HFFc6 (cell line): ENCODE measurements at regions not wholly inside any gene's neighbourhood (a gene's known extent, or its start where the extent isn't known, plus 50 kb on each side); places are given as distances from the start of the nearest gene placed in this dataset.

ENCODE experiments used
- DNase-seq: peaks from one replicate; pipeline ENCODE4 v3.0.0-alpha.2; 2018
- H3K27ac Mint-ChIP-seq: 2 replicates; pipeline ENCODE4 v1.8.0; 2020; ENCODE audit warnings: mild to moderate bottlenecking, mixed read lengths
- H3K27me3 Mint-ChIP-seq: 2 replicates; pipeline ENCODE4 v1.8.0; 2021; ENCODE audit warnings: mild to moderate bottlenecking, moderate library complexity, mixed read lengths; ENCODE audit not compliant: insufficient read depth
- H3K36me3 Mint-ChIP-seq: 2 replicates; pipeline ENCODE4 v1.8.0; 2021; ENCODE audit warnings: low read depth, mixed read lengths
- H3K4me1 Mint-ChIP-seq: 2 replicates; pipeline ENCODE4 v1.8.0; 2020; ENCODE audit warnings: low read depth, mixed read lengths
- H3K4me3 Mint-ChIP-seq: 2 replicates; pipeline ENCODE4 v1.8.0; 2020; ENCODE audit warnings: mild to moderate bottlenecking, moderate library complexity, mixed read lengths
- H3K9me3 Mint-ChIP-seq: 2 replicates; pipeline ENCODE4 v1.8.0; 2020; ENCODE audit warnings: mild to moderate bottlenecking, mixed read lengths
- TF ChIP-seq, protein P1 (sequence below): fragments of 200-600 bp; sonication (generic); IDR thresholded peaks from 2 replicates; pipeline ENCODE4 v1.5.0; 2021; ENCODE audit warnings: antibody characterized with exemption, mild to moderate bottlenecking

DNA sequence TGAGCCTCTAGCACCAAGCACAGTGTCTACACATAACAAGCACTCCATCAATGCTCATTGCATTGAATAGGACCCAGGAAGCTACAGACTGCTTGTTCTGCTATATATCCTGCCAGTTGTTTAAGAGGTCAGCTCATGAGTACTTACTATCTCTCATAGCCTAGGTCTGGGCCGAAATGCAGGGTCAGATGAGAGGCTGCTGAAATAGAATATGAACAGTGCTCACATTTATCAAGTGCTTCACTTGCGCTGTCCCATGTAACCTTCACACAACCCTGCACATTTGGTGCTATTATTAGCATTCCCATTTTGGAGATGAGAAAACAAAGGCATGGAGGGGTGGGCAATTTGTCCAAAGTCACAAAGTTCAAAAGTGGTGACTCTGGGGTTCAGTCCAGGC is 153.6 kb downstream of the FGF18 start:
- H3K4me1 Mint-ChIP-seq, result no peaks in the 10 kb centered on the region; the same call in 1 of the 2 replicates
- H3K9me3 Mint-ChIP-seq, result peaks cover 23% of the 10 kb centered on the region
- H3K27ac Mint-ChIP-seq, result no peak overlapping the region
- H3K27me3 Mint-ChIP-seq, result peaks cover 13% of the 10 kb centered on the region
- H3K4me3 Mint-ChIP-seq, result no peak overlapping the region
- H3K36me3 Mint-ChIP-seq, result no peaks in the 10 kb centered on the region
- TF ChIP-seq, protein P1, sequence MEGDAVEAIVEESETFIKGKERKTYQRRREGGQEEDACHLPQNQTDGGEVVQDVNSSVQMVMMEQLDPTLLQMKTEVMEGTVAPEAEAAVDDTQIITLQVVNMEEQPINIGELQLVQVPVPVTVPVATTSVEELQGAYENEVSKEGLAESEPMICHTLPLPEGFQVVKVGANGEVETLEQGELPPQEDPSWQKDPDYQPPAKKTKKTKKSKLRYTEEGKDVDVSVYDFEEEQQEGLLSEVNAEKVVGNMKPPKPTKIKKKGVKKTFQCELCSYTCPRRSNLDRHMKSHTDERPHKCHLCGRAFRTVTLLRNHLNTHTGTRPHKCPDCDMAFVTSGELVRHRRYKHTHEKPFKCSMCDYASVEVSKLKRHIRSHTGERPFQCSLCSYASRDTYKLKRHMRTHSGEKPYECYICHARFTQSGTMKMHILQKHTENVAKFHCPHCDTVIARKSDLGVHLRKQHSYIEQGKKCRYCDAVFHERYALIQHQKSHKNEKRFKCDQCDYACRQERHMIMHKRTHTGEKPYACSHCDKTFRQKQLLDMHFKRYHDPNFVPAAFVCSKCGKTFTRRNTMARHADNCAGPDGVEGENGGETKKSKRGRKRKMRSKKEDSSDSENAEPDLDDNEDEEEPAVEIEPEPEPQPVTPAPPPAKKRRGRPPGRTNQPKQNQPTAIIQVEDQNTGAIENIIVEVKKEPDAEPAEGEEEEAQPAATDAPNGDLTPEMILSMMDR, result no peak
- DNase-seq, result no peak

DNA sequence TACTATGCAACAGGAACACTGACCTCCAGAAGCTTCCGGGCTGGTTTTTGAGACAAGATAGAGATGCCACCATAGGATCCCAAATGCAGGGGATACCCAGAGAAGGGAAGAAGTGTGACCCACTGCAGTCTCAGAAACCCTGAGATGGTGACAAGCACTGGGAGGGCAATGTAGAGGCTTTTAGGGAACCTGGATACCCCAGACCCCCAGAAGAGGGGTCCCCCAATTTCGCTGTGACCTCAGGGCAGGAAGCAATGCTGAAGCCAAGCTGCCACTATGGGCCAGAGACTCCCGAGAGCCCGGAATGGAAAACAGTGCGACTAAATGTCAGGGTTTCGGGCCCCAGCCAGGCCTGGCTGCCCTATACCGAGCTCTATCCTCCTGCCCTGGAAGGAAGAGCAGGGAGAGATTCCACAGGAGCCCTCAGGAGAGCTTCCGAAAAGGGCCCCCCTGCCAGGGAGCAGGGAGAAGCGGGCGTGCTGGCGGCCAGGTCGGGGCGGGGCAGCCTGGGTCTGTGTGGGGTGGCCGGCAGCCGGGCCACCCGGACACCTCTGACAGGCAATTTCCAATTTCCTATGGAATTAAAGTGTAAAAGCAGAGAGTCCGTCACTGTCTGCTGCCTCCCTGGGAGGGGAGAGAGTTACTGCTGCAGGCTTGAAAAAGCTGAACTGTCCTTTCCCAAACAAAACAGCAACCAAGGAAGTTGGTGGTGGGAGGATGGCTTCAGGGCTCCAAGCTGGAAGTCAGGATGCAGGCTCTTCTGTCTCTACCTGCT is 154.2 kb downstream of the FGF18 start:
- no peak overlapping the region for H3K4me3 Mint-ChIP-seq
- H3K27ac Mint-ChIP-seq, result no peak overlapping the region
- TF ChIP-seq, protein P1, result no peak
- no peaks in the 10 kb centered on the region for H3K36me3 Mint-ChIP-seq
- peaks cover 16% of the 10 kb centered on the region for H3K9me3 Mint-ChIP-seq
- peaks cover 17% of the 10 kb centered on the region for H3K27me3 Mint-ChIP-seq
- no peak for DNase-seq
- no peaks in the 10 kb centered on the region; the same call in 1 of the 2 replicates for H3K4me1 Mint-ChIP-seq

DNA sequence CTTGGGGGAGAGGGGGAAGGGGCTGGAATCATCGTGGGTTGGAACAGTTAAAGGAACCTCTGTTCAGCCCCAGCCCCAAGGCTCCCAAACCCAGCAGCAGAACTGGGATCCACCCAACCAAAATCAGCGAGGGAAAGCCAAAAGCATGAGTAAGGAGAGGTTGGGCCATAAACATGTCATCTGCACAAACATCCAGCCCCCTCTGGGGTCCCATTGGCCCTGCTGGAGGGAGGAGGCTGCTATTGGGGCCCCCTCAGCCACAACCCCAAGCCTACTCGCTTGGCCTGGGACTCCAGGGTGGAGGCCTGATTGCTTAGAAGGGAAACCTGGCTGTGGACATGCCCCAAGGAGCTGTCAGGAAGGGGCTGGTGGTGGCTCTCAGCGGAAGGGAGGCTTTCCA is 154.9 kb downstream of the FGF18 start:
- Mint-ChIP-seq H3K27ac (no peak overlapping the region), H3K27me3 (peaks cover 19% of the 10 kb centered on the region), H3K36me3 (no peaks in the 10 kb centered on the region), H3K4me1 (no peaks in the 10 kb centered on the region; the same call in 1 of the 2 replicates), H3K9me3 (peaks cover 11% of the 10 kb centered on the region; the same call in 1 of the 2 replicates), H3K4me3 (no peak overlapping the region)
- DNase-seq, result no peak
- TF ChIP-seq, protein P1, result no peak

DNA sequence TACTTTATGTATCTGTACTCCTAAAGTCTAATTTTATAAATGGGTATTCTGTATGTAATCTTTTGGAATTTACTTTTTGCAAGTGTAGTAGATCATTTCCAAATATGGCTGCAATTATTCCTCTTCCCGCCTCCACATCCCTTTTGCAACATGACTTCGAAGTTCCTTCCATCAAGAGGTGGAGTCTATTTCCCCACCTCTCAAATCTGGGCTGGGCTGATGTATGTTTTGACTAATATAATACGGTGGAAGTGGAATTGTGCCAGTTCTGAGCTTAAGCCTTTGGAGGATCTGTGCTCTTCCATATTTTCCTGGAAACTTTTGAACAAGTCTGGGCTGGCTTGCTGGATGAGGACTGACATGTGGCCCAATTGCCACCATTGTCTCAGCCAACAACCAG is 155.9 kb downstream of the FGF18 start:
- Mint-ChIP-seq H3K36me3 (no peaks in the 10 kb centered on the region), H3K4me1 (peaks cover 4% of the 10 kb centered on the region), H3K9me3 (peaks cover 4% of the 10 kb centered on the region; the same call in 1 of the 2 replicates), H3K27me3 (peaks cover 25% of the 10 kb centered on the region), H3K27ac (no peak overlapping the region), H3K4me3 (no peak overlapping the region)
- TF ChIP-seq, protein P1, result no peak
- no peak for DNase-seq

DNA sequence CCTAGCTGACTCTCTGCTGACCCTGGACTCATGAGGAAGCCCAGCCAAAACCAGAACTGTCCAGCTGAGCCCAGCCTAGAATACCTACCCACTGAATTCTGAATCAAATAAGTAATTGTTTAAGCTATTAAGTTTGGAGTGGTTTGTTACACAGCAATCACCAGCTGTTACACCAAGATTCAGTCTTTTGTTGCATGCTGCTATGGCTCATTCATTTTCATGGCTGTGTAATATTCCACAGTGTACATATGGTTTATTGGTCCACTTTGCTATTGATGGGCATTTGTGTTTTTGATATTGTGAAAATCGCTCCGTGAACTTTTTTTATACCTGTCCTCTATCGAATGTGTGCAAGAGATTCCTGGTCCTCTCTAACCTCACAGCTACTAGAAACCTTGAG is 156.4 kb downstream of the FGF18 start:
- no peak for DNase-seq
- Mint-ChIP-seq H3K36me3 (no peaks in the 10 kb centered on the region), H3K27me3 (peaks cover 27% of the 10 kb centered on the region), H3K27ac (no peak overlapping the region), H3K4me1 (peaks cover 6% of the 10 kb centered on the region), H3K4me3 (no peak overlapping the region), H3K9me3 (peaks cover 4% of the 10 kb centered on the region; the same call in 1 of the 2 replicates)
- TF ChIP-seq, protein P1, result no peak
